ENCODE measurements at regions not wholly inside any gene's neighbourhood (a gene's known extent, or its start where the extent isn't known, plus 50 kb on each side); places are given as distances from the start of the nearest gene placed in this dataset.

DNA sequence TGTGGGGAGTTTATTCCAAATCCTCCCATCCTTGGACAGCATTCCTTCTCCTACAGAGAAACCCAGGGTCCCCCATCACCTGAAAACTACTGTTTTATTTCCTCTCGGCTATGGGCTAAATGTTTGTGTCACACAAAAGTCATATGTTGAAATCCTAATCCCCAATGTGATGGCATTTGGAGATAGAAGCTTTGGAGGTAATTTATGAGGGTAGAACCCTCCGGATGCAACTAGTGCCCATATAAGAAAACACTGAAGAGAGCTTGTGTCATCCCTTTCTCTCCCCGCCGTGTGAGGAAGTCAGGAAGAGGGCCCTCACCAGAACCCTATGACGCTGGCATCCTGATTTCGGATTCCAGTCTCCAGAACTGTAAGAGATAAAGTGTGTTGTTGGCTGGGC is 127.8 kb upstream of the NOCT start:
- no peak for TF ChIP-seq POLR2AphosphoS5 (IDR thresholded peaks at IDR 0.05)
- TF ChIP-seq POLR2A (IDR thresholded peaks at IDR 0.05), result no peak
- TF ChIP-seq CTCF (IDR thresholded peaks at IDR 0.05 in 8 of 11, conservative IDR thresholded peaks at IDR 0.05 in 3 of 11), result no peak
- intact Hi-C loops (cut with DNase I; ENCODE audit: low total_unique reads), result no loop called here
- Histone ChIP-seq H3K4me3 (no peak overlapping the region), H3K27me3 (replicated peaks in 1 of 7) (no peaks in the 10 kb centered on the region), H3K9me3 (no peaks in the 10 kb centered on the region), H3K27ac (no peak overlapping the region), H3K36me3 (no peaks in the 10 kb centered on the region), H3K4me1 (no peaks in the 10 kb centered on the region)
- WGBS, 5 donors, result 91 to 94% (median 91%) methylated on average over 6 of the region's 6 CpGs
- no peak for DNase-seq

GRCh38 chr4:138887341-138887740 is 128.2 kb upstream of the NOCT start:
- no peaks in the 10 kb centered on the region for H3K9me3 ChIP-seq
- TF ChIP-seq POLR2AphosphoS5 (IDR thresholded peaks at IDR 0.05) (no peak), POLR2A (IDR thresholded peaks at IDR 0.05) (no peak), CTCF (IDR thresholded peaks at IDR 0.05 in 8 of 11, conservative IDR thresholded peaks at IDR 0.05 in 3 of 11) (no peak)
- no peak for DNase-seq
- intact Hi-C loops (cut with DNase I; ENCODE audit: low total_unique reads), result no loop called here
- H3K27ac ChIP-seq, result no peak overlapping the region
- H3K36me3 ChIP-seq, result no peaks in the 10 kb centered on the region
- H3K4me1 ChIP-seq, result no peaks in the 10 kb centered on the region
- WGBS, 5 donors, result 88 to 98% (median 96%) methylated on average over 4 of the region's 4 CpGs
- no peaks in the 10 kb centered on the region for H3K27me3 ChIP-seq (replicated peaks in 1 of 7)
- H3K4me3 ChIP-seq, result no peak overlapping the region

GRCh38 chr4:138879757-138880156 is 135.8 kb upstream of the NOCT start:
- intact Hi-C loops (cut with DNase I; ENCODE audit: low total_unique reads), result no loop called here
- no peak for DNase-seq
- TF ChIP-seq POLR2A (IDR thresholded peaks at IDR 0.05), result no peak
- no peak for TF ChIP-seq CTCF (IDR thresholded peaks at IDR 0.05 in 8 of 11, conservative IDR thresholded peaks at IDR 0.05 in 3 of 11)
- TF ChIP-seq POLR2AphosphoS5 (IDR thresholded peaks at IDR 0.05), result no peak
- Histone ChIP-seq H3K4me3 (no peak overlapping the region), H3K27me3 (replicated peaks in 1 of 7) (no peaks in the 10 kb centered on the region), H3K4me1 (no peaks in the 10 kb centered on the region), H3K9me3 (no peaks in the 10 kb centered on the region), H3K36me3 (no peaks in the 10 kb centered on the region), H3K27ac (no peak overlapping the region)
- WGBS, 5 donors, result 84 to 96% (median 88%) methylated on average over 3 of the region's 3 CpGs

GRCh38 chr4:138875891-138876608 is 139.5 kb upstream of the NOCT start:
- Histone ChIP-seq H3K4me1 (peaks cover 0 to 4% (median 1%) of the 10 kb centered on the region in 6 donors), H3K27me3 (replicated peaks in 1 of 7) (peaks cover 0 to 15% (median 8%) of the 10 kb centered on the region in 7 donors), H3K9me3 (no peaks in the 10 kb centered on the region), H3K27ac (no peak overlapping the region), H3K36me3 (no peaks in the 10 kb centered on the region), H3K4me3 (no peak overlapping the region)
- DNase-seq, result no peak
- WGBS, 5 donors, result 67 to 90% (median 84%) methylated on average over 10 of the region's 10 CpGs
- intact Hi-C loops (cut with DNase I; ENCODE audit: low total_unique reads), result no loop called here
- TF ChIP-seq POLR2AphosphoS5 (IDR thresholded peaks at IDR 0.05), result no peak
- TF ChIP-seq CTCF (IDR thresholded peaks at IDR 0.05 in 8 of 11, conservative IDR thresholded peaks at IDR 0.05 in 3 of 11), result no peak
- TF ChIP-seq POLR2A (IDR thresholded peaks at IDR 0.05), result no peak
